HG02588 (cell line): ENCODE measurements at regions not wholly inside any gene's neighbourhood (a gene's known extent, or its start where the extent isn't known, plus 50 kb on each side); places are given as distances from the start of the nearest gene placed in this dataset.
"Not testable (repeated sequence)": the region's sequence is repeated elsewhere in the genome, so short reads cannot be mapped to it uniquely, and the experiment has no call there.

Experiments
- ATAC-seq: cut with Tn5 transposase; IDR thresholded peaks from one replicate; pipeline ENCODE4 v1.9.1; 2021; ENCODE audit warnings: mild to moderate bottlenecking, moderate library complexity; ENCODE audit not compliant: unreplicated experiment

DNA sequence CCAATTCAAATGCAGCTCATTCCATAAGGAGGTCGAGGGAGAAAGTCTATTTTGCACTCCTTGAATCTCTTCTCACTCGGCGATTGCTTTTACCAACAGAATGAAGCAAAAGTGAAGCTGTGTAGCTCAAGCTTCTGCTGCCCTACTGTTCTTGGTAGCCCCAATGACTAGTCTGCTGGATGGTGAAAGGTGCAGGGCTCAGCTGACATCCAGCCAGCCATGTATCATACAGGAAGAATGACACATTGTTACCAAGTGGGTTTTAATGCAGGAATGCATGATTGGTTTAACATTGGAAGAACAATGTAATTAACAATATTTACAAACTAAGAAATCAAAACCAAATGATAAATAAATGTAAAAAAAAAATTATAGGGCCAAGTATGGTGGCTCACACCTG lies 286.2 kb upstream of the HSFY2 start:
- no peak for ATAC-seq

DNA sequence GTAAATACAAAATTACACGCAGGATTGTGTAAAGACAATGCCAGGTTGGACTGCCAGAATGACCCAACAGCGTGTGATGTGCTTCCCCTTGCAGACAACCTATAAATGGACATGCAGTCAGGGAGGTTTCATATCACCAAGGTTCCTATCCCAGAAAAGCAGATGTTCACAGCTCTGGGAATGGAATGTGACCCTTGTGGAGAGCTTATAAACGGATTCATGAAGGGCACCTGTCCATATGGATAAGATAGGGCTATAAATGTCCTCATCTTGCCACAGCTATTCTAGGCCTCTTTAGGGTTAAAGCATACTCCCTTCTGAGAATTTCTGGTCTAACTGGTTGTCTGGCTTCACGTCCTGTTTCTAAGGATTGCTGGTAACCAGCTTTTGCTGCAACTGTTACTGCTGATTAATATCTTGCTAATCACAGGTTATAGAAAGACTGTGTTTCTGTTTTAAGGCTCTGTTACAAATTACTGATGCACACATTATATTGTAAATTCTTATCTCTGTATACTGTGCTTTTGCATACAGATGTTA lies 285.4 kb upstream of the HSFY2 start:
- no peak for ATAC-seq

DNA sequence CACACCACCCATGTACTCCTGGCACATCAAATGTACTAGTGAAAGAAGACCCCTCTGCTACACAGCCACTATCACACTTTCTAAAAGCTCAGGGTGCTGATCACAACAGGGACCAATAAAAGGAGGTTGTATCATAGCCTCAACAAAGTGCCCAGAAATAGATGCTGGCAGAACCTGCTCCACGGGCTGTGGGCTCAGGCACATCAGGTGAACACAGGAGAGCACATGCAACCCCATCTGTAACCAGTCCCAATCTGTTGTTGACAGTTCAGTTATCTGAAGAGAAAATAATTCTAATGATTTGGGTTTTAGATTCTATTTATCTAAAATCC lies 282.6 kb upstream of the HSFY2 start:
- no peak for ATAC-seq

- ATAC-seq = no peak
These were observed 281.9 kb upstream of the HSFY2 start for GRCh38 chrY:19055232-19056137.

DNA sequence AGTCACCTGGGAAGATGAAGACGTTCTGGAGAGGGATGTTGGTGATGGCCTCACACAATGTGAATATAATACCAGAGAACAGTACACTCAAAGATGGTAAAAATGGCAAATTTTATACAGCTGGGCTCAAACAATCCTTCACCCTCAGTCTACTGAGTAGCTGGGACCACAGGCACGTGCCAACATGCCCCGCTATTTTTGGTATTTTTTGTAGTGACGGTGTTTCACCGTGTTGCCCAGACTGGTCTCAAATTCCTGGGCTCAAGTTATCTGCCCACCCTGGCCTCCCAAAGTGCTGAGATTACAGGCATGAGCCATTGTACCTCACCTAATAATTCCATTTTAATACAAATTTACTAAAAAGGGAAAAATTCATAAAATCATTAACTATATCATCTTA lies 280.3 kb upstream of the HSFY2 start:
- no peak for ATAC-seq

- ATAC-seq = no peak
These were observed 277.5 kb upstream of the HSFY2 start for GRCh38 chrY:19051021-19051420.

DNA sequence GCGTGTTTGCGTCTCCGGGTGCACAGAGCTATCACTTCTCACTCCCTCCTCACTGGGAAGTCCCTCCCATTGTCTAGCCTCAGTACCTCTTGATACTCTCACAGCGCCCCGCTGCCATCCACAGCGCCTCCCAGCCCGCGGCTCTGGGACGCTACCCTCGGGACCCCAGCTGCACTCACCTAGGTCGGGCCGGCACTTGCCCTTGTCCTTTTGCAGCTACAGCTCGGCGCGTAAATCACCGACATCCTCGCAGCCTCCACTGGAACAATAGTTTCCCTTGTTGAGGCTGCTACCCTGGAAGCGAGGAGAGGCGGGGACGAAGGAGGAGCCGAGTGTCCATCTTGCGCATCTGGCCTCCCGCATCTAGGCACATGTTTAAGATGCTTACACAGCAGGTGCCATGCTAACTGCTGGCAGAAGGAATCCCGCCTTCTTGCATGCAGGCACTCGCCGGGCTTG lies 269.5 kb upstream of the HSFY2 start:
- ATAC-seq = no peak

DNA sequence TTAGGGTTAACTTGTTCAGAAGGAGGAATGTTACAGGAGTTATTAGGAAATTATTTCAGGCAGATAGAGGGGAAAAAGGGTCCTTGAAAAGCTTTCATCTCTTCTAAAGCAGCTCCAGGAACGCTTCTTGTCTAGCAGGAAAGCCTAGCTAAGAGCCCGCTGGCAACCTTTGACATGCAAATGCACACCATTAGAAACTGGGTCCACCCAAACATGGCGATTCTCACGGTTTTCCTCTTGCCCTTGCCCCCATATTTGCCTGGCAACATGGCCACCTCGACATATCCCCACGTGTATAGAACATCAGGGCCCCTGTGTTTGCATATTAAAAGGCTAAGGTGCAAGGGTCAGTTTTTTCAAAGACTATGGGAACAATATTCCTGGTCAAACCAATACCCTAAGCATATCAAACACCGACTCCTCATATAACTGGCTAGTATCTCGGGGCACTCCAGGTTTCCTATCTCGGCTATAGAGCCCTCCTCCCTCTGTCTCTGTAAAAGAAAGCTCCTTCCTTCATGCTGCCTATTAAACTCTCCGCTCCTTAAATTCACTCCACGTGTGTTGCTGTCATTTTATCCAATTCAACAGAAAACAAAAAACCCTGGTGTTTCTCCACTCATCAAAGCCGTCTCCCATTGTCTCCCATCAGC lies 268.9 kb upstream of the HSFY2 start:
- ATAC-seq = no peak

DNA sequence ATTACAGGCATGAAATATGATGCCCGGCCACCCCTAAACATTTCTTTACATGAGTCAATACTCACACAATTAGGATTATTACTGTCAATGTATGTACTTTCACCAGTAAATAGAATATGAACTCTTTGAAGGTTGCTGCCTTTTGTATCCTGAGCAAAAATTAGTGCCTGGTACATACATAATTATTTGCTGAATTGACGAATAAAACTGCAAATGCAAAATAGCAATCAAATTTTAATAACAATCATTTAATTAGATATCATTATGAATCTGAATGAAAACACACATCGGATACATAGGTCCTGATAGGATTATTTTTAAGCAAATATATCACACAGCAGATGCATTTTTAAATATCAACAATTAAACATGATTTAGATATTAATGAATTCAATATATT lies 253.1 kb upstream of the HSFY2 start:
- ATAC-seq = no peak

DNA sequence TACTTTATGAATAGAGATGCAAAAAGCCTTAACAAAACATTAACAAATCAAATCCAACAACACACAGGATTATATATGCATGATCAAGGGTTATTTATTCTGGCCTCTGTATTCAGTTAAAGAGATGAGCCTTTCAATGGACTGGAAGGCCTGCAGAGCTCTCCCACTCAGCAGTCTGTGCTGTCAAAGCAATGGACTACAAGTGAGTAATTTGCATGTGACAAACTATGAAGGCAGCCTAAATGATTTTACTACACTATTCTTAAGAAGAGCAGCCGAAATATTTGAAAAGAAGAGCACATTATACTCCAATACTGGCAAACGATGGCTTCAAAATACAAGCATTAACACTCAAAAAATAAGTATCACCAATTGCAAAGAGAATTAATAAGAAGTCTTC lies 250.4 kb upstream of the HSFY2 start:
- no peak for ATAC-seq

DNA sequence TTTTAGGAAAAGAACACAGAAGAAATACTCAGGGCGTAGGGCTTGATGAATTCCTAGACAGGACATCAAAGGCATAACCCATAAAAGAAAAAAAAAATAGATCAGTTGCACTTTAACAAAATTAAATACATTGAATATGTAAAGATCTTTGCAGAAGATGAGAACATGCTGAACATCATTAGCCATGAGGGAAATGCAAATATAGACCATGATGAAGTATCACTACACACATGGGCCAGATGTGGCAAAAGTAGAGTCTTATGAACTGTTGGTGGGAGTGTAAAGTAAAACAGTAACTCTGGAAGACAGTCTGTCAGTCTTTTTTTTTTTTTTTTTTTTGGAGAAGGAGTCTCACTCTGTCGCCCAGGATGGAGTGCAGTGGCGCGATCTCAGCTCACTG lies 246.7 kb upstream of the HSFY2 start:
- ATAC-seq = no peak

DNA sequence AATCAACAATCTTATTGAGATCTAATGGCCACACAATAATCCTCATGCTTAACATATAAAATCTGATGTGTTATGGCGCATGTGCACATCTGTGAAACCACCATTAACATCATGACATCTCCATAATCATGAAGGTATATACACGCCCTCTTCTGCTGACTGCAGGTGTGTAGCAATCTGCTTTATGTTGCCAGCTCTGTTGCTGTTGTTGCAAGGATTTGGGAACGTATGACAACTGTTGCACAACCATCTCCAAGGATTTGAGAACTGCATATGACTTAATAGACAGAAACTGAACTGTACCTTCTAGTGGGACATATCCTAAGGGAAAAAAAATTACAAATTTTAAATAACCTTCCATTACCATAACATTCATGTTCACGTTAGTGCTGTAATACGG lies 243.5 kb upstream of the HSFY2 start:
- no peak for ATAC-seq

DNA sequence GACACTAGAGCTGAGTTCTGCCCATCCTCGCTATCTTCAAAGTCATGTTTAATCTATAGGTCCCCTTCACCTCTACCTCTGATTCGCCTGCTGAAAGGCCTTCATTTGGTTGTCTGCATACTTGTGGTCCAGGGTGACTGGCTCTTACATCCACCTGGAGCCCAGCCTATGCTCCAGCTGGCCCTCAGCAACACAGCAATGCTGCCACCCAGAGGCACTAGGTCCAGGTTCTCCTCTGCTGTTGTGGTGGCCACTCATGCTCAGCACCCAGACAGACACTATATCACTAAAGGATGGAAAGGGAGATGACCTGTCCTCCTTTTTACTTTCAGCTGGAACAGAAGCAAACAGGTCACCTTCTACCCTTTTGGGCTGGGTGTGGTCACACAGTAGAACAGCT lies 242.3 kb upstream of the HSFY2 start:
- no peak for ATAC-seq

DNA sequence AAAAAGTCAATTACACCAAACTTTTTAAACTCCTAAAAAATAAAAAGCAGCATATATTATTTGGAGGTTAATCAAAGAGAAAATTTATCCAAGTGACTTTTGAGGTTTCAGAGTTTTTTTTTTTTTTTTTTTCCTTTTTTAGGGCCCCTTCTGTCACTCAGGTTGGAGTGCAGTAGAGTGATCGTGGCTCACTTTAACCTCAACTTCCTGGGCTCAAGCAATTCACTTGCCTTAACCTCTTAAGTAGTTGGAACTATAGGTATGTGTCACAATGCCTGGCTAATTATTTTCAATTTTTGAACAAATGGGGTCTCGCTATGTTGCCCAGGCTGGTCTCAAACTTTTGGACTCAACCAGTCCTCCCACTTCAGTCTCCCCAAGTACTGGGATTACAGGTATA lies 241.7 kb upstream of the HSFY2 start:
- ATAC-seq = no peak

- ATAC-seq = no peak
These were observed 239.4 kb upstream of the HSFY2 start for GRCh38 chrY:19012985-19013384.

DNA sequence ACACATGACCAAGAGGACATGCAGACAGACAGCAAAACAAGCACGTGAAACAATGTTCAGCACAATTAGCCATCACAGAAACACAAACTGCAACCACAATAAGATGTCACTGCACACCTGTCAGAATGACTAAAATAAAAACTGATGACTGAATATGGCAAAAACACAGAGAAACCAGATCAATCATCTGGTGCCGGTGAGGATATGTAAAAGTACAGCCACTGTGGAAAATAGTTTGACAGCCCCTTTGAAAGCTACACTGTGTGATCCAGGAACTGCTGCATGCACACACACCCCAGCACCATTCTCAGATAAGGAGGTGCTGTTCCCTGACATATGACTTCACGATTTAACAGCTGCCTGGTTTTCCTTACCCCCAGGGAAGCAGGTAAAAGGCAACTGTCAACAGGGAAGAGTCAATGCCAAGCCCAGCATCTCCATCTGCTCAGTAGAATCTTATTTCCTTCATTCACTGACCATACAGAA lies 238.1 kb upstream of the HSFY2 start:
- no peak for ATAC-seq

GRCh38 chrY:19006234-19006633 lies 232.7 kb upstream of the HSFY2 start:
- ATAC-seq = no peak

- ATAC-seq = no peak
These were observed 232.0 kb upstream of the HSFY2 start for GRCh38 chrY:19005579-19005978.

- no peak for ATAC-seq
These were observed 224.2 kb upstream of the HSFY2 start for GRCh38 chrY:18997635-18998240.

- no peak for ATAC-seq
These were observed 219.9 kb upstream of the HSFY2 start for GRCh38 chrY:18993480-18993879.

- not testable (repeated sequence) for ATAC-seq
These were observed 219.1 kb upstream of the HSFY2 start for GRCh38 chrY:18992684-18993083.

- ATAC-seq = no peak
These were observed 215.8 kb upstream of the HSFY2 start for GRCh38 chrY:18989356-18989755.
